ENCODE measurements at regions not wholly inside any gene's neighbourhood (a gene's known extent, or its start where the extent isn't known, plus 50 kb on each side); places are given as distances from the start of the nearest gene placed in this dataset.

DNA sequence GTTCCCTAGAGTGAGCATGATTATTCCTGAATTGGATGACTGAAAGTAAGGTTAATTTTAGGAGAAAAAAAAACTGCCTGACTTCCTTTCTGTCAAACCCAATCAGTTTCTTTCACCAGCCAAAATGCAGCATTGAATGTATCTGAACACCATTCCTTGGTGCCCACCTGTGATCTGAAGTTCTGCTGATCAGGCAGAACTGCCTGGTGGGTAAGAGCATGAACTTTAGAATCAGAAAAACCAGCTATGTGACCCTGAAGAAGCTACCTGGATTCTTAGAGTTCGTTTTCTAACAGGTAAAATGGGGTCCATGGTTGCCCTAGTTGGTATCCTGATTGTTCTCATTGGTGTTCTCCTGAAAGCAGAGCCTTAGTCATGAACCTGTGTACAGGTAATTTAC lies 506.9 kb downstream of the MED13L start (continued):
- no peak for TF ChIP-seq YY1 (IDR thresholded peaks at IDR 0.05; ENCODE audit: low read depth, low read length)

DNA sequence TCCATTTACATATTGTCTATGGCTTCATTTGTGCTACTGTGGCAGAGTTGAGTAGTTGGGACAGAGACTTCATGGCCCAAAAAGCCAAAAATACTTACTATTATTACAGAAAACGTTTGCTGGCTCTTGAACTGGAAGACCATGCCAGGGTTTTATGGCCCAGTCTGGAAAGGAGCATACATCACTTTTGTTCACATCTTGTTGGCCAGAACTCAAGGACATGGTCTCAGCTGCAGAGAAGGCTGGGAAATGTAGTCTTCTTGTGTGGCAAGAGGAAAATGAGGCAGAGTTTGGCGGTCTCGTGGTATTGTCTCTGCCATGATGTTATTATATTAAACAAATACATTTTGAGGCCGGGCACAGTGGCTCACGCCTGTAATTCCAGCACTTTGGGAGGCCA lies 509.6 kb downstream of the MED13L start:
- Histone ChIP-seq H3K56ac (replicated peaks; ENCODE audit: insufficient read length, low read depth, low read length) (no peak overlapping the region), H3K23me2 (ENCODE audit: low read depth, low read length) (no peaks in the 10 kb centered on the region; the same call in 1 of the 2 replicates), H2BK5ac (ENCODE audit: low read depth, low read length) (no peak overlapping the region), H4K20me1 (replicated peaks in 1 of 2; ENCODE audit: control insufficient read depth in 1 of 2, insufficient read depth in 2 of 2, low read length in 2 of 2) (no peaks in the 10 kb centered on the region), H3K14ac (ENCODE audit: insufficient read length) (no peak overlapping the region), H3K36me3 (ENCODE audit: control insufficient read depth in 2 of 4, insufficient read depth in 4 of 4, low read length in 3 of 4) (no peaks in the 10 kb centered on the region), H4K5ac (ENCODE audit: insufficient read length, low read depth, low read length) (no peak overlapping the region), H3K79me1 (ENCODE audit: low read depth, low read length) (no peaks in the 10 kb centered on the region), H3K4ac (replicated peaks; ENCODE audit: insufficient read length, low read depth, low read length) (no peak overlapping the region), H3K9ac (replicated peaks in 1 of 4; ENCODE audit: extremely low read depth in 1 of 4, low read depth in 3 of 4, low read length in 3 of 4) (no peak overlapping the region), H2AFZ (ENCODE audit: low read length) (no peak overlapping the region), H3K4me3 (ENCODE audit: extremely low read depth in 1 of 4, insufficient read depth in 2 of 4, low read depth in 3 of 4, low read length in 4 of 4) (no peak overlapping the region), H2BK12ac (ENCODE audit: low read depth, low read length) (no peak overlapping the region), H2BK15ac (ENCODE audit: low read length) (no peak overlapping the region), H3K9me3 (ENCODE audit: insufficient read depth in 2 of 2, low read depth in 1 of 2, low read length in 1 of 2) (no peaks in the 10 kb centered on the region), H2BK20ac (ENCODE audit: low read length) (no peak overlapping the region), H4K91ac (replicated peaks; ENCODE audit: insufficient read length, low read length) (no peak overlapping the region), H3K27me3 (replicated peaks in 1 of 4; ENCODE audit: control insufficient read depth in 3 of 4, extremely low read depth in 1 of 4, insufficient read depth in 3 of 4, low read length in 3 of 4) (no peaks in the 10 kb centered on the region), H3K27ac (ENCODE audit: low read depth, low read length) (no peak overlapping the region), H3K23ac (ENCODE audit: insufficient read length) (no peak overlapping the region), H3K79me2 (ENCODE audit: control insufficient read depth in 1 of 2, insufficient read depth in 2 of 2, low read length in 2 of 2) (no peaks in the 10 kb centered on the region), H3K18ac (ENCODE audit: extremely low read depth, low read length) (no peak overlapping the region), H2AK5ac (ENCODE audit: low read depth, low read length) (no peak overlapping the region), H3K4me1 (replicated peaks in 1 of 4; ENCODE audit: control insufficient read depth in 3 of 4, insufficient read depth in 4 of 4, low read length in 3 of 4) (no peaks in the 10 kb centered on the region), H3K4me2 (ENCODE audit: insufficient read depth in 1 of 2, low read depth in 2 of 2, low read length in 2 of 2) (no peak overlapping the region), H4K8ac (ENCODE audit: extremely low read depth, insufficient read depth, low read length) (no peak overlapping the region), H2BK120ac (replicated peaks; ENCODE audit: low read depth, low read length) (no peak overlapping the region)
- FAIRE-seq (no peak), DNase-seq (ENCODE audit: low read depth in 1 of 2, low spot score in 2 of 2) (no peak)
- 96% methylated on average over 5 of the region's 5 CpGs; no CpG with 5 or more reads in 1 of the 2 experiments for WGBS, 2 experiments (ENCODE audit: extremely low coverage in 1 of 2, insufficient coverage in 1 of 2, insufficient read length in 1 of 2, insufficient replicate concordance in 2 of 2, low coverage in 1 of 2, low lambda C conversion rate in 2 of 2, missing lambda C conversion rate in 1 of 2)
- POLR2A ChIA-PET (ENCODE audit: partially characterized antibody) = no interaction called here
- CTCF ChIA-PET (ENCODE audit: partially characterized antibody) = no interaction called here
- TF ChIP-seq CTBP2 (IDR thresholded peaks at IDR 0.05; ENCODE audit: borderline replicate concordance, insufficient read depth, insufficient read length, low read length) = no peak
- TF ChIP-seq, protein P1, sequence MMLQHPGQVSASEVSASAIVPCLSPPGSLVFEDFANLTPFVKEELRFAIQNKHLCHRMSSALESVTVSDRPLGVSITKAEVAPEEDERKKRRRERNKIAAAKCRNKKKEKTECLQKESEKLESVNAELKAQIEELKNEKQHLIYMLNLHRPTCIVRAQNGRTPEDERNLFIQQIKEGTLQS (IDR thresholded peaks at IDR 0.05; ENCODE audit: insufficient read depth, low read depth, low read length) = no peak
- TF ChIP-seq CREB1 (IDR thresholded peaks at IDR 0.05) = no peak
- TF ChIP-seq GTF2F1 (IDR thresholded peaks at IDR 0.05; ENCODE audit: borderline replicate concordance, low read depth, low read length) = no peak
- TF ChIP-seq HDAC6 (IDR thresholded peaks at IDR 0.05; ENCODE audit: low read depth, low read length) = no peak

All from H1 (cell line).